Mesenteric fat pad (tissue), 1 donor: ENCODE measurements at regions not wholly inside any gene's neighbourhood (a gene's known extent, or its start where the extent isn't known, plus 50 kb on each side); places are given as distances from the start of the nearest gene placed in this dataset.

Source experiments
- DNase-seq: peaks from one replicate; pipeline ENCODE4 v3.0.0-alpha.2; 2020; ENCODE audit warnings: low spot score
- donor health status: DM: yes; HTN: yes; CAD: no.

GRCh38 chr1:47627471-47628370, 189.9 kb downstream of the FOXD2 start:
- peak; percentile 62 for DNase-seq

GRCh38 chr1:47629201-47629600, 191.4 kb downstream of the FOXD2 start:
- DNase-seq = peak; percentile 69

GRCh38 chr1:47630346-47630745, 192.5 kb downstream of the FOXD2 start:
- peak; percentile 55 for DNase-seq

DNA sequence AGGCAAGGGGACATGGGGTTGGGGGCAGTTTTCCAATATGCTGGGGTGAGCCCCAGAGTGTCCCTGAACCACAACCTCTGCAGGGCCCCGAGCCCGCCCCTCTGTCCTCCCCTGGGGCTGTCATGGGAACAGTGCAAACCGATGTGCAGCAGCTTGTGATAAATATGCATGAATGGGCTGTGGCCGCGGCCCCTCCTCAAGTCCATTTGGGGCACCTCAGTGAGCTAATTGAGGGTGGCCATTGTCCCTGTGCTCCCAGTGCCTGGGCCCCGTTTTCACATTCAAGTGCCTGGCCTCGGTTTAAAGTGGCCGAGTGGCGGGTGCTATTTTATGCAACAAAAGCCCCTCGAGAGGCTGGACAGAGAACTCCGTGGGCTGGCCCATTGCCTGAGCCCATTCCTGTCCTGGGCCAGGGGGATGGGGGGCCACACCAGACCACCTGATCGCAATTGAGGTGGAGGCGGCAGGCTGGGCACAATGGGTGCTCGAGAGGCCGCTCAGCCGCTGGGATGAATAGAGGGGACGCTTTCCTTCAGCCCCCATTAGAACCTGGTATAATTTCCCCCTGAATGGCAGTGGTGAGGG, 193.7 kb downstream of the FOXD2 start:
- peak; percentile 83 for DNase-seq

GRCh38 chr1:47635111-47635510, 197.3 kb downstream of the FOXD2 start:
- peak; percentile 57 for DNase-seq

GRCh38 chr1:47635597-47635996, 197.8 kb downstream of the FOXD2 start:
- no peak for DNase-seq

DNA sequence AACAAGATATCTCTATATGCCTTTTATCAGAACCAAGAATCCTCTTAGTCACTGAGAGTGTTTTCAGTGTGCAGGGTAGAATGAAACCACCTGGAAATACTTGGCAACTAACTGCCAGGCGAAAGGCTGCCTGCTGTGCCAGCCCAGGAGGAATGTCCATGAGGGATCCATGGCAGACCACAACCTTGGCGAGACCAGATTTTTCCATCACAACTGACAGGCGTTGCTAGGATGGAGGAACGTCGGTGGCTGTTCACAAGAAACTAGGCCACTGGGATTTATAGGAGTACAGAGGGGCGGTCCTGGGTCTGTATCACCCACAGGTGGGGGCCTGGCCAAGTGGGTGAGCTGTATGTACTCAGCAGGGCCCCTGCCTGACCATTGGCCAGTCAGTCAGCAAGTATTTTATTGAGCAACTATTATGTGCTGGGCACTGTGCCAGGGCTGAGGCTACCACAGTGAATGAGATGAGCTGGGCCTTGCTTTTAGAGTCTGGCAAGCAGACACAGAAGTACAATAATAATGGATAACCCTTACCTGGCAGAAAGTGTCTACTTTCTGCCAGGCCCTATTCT, 199.4 kb downstream of the FOXD2 start:
- DNase-seq = no peak

DNA sequence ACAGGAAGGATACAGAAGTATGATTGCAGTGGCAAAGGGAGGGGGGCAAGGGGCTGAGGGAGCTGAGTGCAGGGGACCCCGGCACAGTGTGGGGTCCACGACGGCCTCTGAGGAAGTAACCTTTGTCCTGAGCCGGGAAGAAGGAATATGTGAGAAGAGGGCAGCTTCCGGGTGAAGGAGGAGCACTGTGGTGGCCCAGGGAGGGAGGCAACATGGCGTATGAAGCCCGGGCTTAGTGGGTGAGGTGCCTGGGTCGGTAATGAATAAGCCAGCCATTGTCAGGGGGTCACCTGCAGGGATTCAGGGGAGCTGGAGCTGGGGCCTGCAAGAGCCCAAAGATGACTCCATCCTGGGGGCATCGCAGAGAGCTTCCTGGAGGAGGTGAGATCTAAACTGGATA, 200.4 kb downstream of the FOXD2 start:
- DNase-seq = no peak

DNA sequence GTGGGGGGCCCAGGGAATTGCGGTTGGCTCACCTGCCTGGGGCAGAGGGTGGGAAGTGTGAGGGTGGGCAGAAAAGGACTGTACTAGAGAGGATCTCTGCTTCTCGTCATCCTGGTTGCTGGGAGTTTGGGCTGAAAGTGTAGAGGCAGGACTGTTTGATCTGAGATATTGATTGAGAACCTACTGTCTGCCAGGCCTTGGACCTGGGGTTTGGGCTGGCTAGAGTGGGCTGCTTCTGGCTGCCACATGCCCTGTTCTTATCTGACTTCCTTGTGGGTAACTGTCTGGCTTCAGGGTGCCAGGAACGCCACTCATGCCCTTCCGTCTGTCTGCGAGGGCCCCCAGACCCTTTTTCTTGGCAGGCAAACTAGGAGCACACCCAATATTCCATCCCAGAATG, 200.9 kb downstream of the FOXD2 start:
- no peak for DNase-seq

GRCh38 chr1:47643306-47644211, 205.7 kb downstream of the FOXD2 start:
- DNase-seq = no peak

DNA sequence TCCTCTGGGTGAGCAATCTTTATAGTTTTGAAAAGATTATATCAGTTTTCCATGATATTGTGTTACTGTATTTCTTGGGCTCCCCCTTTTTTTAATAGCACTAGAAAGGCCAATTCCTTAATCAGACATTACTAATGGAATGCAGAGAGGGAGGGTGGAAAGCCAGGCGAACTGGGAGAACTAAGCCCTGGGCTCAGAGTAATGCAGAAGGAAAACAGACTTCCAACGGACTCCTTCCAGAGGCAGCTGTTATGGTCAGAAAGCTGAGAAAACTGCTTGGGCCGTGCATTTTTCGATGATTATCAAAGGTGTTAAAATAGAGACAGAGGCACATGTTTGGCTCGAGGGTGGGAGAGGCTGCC, 206.3 kb downstream of the FOXD2 start:
- DNase-seq = no peak

GRCh38 chr1:47645151-47645550, 207.3 kb downstream of the FOXD2 start:
- no peak for DNase-seq

GRCh38 chr1:47646676-47647075, 208.8 kb downstream of the FOXD2 start:
- no peak for DNase-seq

DNA sequence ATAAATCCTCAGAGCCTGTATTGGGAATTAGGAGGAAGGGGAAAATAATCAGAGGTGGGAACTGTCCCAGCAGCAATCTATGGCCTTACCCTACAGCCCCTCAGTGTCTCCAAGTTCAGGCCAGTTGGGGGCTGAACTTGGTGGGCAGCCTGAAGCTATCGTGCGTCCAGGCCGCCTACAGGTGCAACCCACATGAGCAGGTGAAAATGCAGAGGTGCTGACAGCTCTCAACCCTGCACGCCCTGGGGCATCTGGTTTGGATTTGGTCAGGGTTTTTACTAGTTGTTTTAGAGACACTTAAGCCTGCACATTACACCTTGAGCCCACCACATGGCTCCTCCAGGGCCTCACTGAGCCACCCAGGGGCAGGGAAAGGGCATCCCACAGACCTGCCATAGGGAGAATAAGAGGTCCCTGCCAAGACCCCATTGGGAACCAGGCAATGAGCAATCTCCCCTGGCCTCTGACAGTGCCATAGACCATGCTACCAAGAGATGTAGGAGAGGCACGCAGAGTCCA, 209.5 kb downstream of the FOXD2 start:
- peak; percentile 30 for DNase-seq

- peak; percentile 51 for DNase-seq
Observed at GRCh38 chr1:47650205-47650604, 212.4 kb downstream of the FOXD2 start.

GRCh38 chr1:47650611-47651010, 212.8 kb downstream of the FOXD2 start:
- peak; percentile 37 for DNase-seq

DNA sequence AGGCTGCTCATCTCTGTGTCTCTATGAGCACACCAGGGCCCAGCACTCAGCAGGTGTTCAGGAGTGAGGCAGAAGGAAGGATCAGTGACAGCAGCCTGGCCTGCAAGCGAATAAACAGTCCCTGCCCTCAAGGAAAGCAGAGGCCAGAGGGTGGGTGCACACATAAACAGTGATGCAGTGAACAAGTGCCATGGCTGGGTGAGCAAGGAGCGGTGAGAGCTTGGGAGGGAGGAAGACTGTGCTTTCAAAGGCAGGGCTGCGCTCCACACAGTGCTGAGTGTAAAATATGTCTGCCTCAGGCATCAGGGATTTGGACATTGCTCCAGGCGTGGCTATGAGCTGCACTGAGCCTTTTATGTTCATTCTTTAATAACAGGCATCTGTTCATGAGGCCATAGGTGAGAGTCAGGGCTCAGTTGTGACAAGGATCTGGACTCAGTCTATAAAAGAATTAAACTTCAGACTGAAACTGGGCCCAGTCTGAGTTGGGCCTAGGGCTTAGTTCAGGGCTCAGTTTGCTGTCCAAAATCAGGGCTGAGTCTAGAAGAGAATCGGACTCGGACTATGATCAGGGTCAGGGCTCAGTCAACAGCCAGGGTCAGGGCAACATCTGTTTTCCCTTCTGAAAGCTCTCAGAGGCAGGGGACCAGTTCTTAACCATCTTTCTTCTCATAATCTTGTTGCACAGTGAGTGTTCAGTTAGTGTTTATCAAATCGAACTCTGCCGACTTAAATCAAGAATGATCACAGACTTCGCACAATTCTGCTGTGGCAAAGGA, 213.7 kb downstream of the FOXD2 start:
- peak; percentile 45 for DNase-seq

DNA sequence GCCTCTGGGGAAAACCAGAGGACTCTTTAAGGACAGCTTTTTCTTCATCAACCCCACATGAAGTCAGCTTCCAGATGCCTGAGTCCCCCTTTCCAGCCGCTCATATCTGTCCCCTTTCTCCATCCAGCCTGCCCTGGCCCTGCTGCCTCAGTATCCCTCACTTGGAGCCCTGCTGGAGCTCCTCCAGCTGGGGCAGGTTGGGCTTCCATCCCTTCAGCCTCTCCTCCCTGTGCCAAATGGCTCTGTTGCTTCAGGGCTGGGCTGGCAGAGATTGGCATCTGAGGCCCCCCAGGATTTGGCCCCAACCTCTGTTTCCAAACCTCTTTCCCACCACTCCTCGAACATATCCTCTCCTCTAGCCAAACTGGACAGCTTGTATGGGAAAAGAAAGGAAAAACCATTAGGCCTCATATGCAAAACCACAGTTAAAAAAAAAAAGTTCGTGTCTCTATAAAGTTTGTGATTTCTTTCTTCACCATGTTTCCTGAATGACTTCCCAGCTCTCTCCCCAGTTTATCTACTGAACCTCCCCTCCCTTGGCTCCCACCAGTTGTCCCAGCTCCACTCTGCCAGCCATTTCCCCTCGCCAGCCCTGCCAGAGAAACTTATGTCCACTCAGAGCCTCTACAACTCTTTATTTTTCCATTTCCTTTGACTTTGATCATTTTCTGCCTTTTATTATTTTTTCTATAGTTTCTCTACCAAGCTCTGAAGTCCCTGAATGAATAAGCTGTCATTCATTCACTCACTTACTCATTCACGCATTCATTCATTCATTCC, 217.9 kb downstream of the FOXD2 start:
- peak; percentile 24 for DNase-seq
